Stimulated activated CD8-positive, alpha-beta memory T cell treated with anti-CD3 and anti-CD28 coated beads, Interleukin-4, amount 100 ng/mL, for 48 hours (primary cell): ENCODE measurements at regions not wholly inside any gene's neighbourhood (a gene's known extent, or its start where the extent isn't known, plus 50 kb on each side); places are given as distances from the start of the nearest gene placed in this dataset.

Experiments
- DNase-seq: peaks from one replicate; pipeline ENCODE4 v3.0.0-alpha.2; 2020

DNA sequence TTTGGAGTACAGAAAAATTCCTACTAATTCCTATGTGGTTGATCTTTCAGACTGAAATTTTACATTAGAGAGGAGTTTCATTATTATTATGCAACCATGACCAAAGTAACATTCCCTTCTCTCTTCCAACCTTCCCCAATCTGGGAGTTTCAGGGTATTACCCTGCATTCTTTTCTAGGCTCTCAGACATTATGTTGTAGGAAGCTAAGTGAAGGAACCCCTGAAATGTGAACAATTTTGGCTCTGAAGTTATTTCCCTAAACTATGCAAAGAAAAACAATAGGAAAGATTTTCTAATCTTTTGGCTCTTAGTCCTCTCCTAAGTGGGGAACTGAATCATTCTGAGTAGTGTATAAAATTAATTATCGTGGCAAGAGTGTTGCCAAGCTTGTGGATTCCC lies 63.3 kb upstream of the ZFAND5 start:
- no peak for DNase-seq

GRCh38 chr9:72427801-72428200 lies 62.8 kb upstream of the ZFAND5 start:
- no peak for DNase-seq

DNA sequence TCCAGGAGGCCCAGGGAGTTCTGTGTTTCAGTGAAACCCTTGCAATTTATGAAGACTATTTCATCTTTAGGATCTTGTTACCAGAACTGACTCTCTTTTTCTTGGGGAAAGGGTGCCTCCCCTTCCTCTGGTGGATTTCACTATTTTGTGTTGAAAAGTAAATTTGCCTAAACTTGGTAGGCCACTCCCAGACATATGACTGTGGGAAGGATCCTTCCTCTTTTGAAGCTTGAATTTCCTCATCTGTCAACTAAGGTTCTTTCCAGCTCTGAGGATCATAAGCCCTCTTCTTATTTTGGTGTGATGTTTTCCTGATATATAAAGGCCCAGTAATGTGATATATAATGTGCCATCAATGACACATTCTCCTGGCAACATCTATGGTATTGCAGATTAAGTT lies 59.1 kb upstream of the ZFAND5 start:
- no peak for DNase-seq

- DNase-seq: no peak
Measured at GRCh38 chr9:72422214-72422613, 57.2 kb upstream of the ZFAND5 start.

- no peak for DNase-seq
Measured at GRCh38 chr9:72420783-72421182, 55.8 kb upstream of the ZFAND5 start.

DNA sequence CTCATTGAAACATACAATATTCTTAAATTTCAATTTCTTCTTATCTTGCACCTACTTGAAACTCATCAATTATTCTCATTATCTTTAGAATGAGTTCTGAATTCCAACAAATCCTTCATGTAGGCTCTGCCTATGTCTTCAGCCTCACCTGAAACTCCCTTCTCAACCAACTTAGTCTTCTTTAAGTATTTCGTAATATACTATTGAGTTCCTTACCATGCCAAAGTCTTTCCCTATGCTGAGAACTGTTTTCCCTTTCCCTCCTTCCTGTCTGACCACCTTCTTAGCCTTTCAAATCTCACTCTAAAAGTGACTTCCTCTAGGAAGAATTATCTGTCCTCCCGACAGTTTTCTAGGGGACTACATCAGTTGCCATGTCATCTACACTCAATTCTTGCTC lies 50.9 kb upstream of the ZFAND5 start:
- DNase-seq: no peak

DNA sequence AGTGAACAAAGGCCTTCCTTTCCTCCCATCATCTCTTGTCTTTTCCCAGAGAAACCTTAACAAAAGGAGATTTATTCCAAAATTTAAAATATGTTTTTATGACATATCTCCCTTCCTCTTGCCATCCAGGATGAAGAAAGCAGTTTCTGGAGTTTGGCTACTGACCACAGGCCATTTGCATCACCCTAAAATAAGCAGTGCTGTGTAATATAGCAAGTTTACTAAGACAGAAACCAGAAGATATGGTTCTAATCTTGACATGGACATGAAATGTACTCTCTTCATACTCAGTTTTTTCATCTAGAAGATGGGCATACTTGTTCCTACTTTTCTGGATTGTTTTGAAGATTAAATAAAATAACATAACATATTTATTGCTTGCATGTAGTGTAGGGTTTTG lies 50.2 kb upstream of the ZFAND5 start:
- no peak for DNase-seq
